SK-N-SH (cell line): ENCODE measurements at regions not wholly inside any gene's neighbourhood (a gene's known extent, or its start where the extent isn't known, plus 50 kb on each side); places are given as distances from the start of the nearest gene placed in this dataset.

ENCODE experiments used
- CTCF ChIA-PET: fragments of 300-600, 350-600 bp; formaldehyde crosslinking; extraction: SDS; loops from one replicate; lab custom pipeline; 2021; lab: Yijun Ruan, JAX
- POLR2A ChIA-PET: fragments of 350-600 bp; sonication (Branson Sonifier 250); formaldehyde crosslinking; extraction: SDS; loops from one replicate; lab custom pipeline; 2020; ENCODE audit warnings: antibody characterized with exemption, inconsistent platforms; lab: Yijun Ruan, JAX
- DNase-seq: peaks from one replicate; pipeline ENCODE4 v3.0.0; 2012
- H2AFZ ChIP-seq: fragments of 200-600 bp; sonication (generic); 2 replicates; pipeline ENCODE4 v1.8.1; 2016; ENCODE audit warnings: antibody characterized with exemption, mild to moderate bottlenecking, low read depth
- H3F3A ChIP-seq: fragments of 200-600 bp; sonication (generic); replicated peaks from 2 replicates; pipeline ENCODE3; 2016; ENCODE audit warnings: antibody characterized with exemption, mild to moderate bottlenecking; ENCODE audit not compliant: insufficient read depth
- H3K27ac ChIP-seq, 2 experiments: fragments of 200-500 bp in 1 of 2; fragments of 200-600 bp in 1 of 2; sonication (Bioruptor generic) in 1 of 2; sonication (generic), shearing (Covaris generic) in 1 of 2; 2 replicates each; pipeline versions ENCODE4 v1.5.1 to v1.6.1; 2014 to 2016; ENCODE audit warnings: low read depth in 2 of 2, inconsistent platforms in 1 of 2, low read length in 1 of 2, mild to moderate bottlenecking in 1 of 2, mixed read lengths in 1 of 2
- H3K27me3 ChIP-seq: fragments of 200-600 bp; sonication (generic), shearing (Covaris generic); 2 replicates; pipeline ENCODE4 v1.6.1; 2016; ENCODE audit warnings: mixed run types; ENCODE audit not compliant: insufficient read depth
- H3K36me3 ChIP-seq, 2 experiments: fragments of 200-500 bp in 1 of 2; fragments of 200-600 bp in 1 of 2; sonication (Bioruptor generic) in 1 of 2; sonication (generic) in 1 of 2; replicated peaks in 1 of 2; 2 replicates each; pipeline versions ENCODE3 to v1.5.1; 2014 to 2016; ENCODE audit warnings: low read length in 1 of 2, mild to moderate bottlenecking in 1 of 2; ENCODE audit not compliant: insufficient read depth in 2 of 2, control insufficient read depth in 1 of 2
- H3K4me1 ChIP-seq, 2 experiments: fragments of 200-500 bp in 1 of 2; fragments of 200-600 bp in 1 of 2; sonication (Bioruptor generic) in 1 of 2; sonication (generic), shearing (Covaris generic) in 1 of 2; 2 replicates each; pipeline versions ENCODE4 v1.5.1 to v1.6.1; 2014 to 2016; ENCODE audit warnings: low read depth in 1 of 2, low read length in 1 of 2, mixed run types in 1 of 2; ENCODE audit not compliant: insufficient read depth in 2 of 2, control insufficient read depth in 1 of 2
- H3K4me2 ChIP-seq: fragments of 200-600 bp; sonication (generic), shearing (Covaris generic); 2 replicates; pipeline ENCODE4 v1.6.1; 2017; ENCODE audit warnings: mixed run types
- H3K4me3 ChIP-seq, 2 experiments: fragments of 200-500 bp in 1 of 2; fragments of 200-600 bp in 1 of 2; sonication (Bioruptor generic) in 1 of 2; sonication (generic), shearing (Covaris generic) in 1 of 2; 2 replicates each; pipeline versions ENCODE4 v1.5.1 to v1.8.1; 2014 to 2016; ENCODE audit warnings: low read depth in 2 of 2, inconsistent platforms in 1 of 2, low read length in 1 of 2, mild to moderate bottlenecking in 1 of 2, mixed read lengths in 1 of 2, moderate library complexity in 1 of 2
- H3K79me2 ChIP-seq: fragments of 200-600 bp; sonication (generic); 2 replicates; pipeline ENCODE4 v1.8.1; 2017; ENCODE audit warnings: mild to moderate bottlenecking; ENCODE audit not compliant: insufficient read depth
- H3K9ac ChIP-seq: fragments of 200-600 bp; sonication (generic); 2 replicates; pipeline ENCODE4 v1.6.1; 2017; ENCODE audit warnings: mixed run types
- H3K9me2 ChIP-seq: fragments of 200-600 bp; sonication (generic); 2 replicates; pipeline ENCODE4 v1.6.1; 2017; ENCODE audit warnings: mixed run types
- H3K9me3 ChIP-seq: fragments of 200-600 bp; sonication (generic); 2 replicates; pipeline ENCODE4 v1.6.1; 2017; ENCODE audit warnings: mixed run types, mild to moderate bottlenecking, moderate library complexity
- H4K20me1 ChIP-seq: fragments of 200-600 bp; sonication (generic); 2 replicates; pipeline ENCODE4 v1.6.1; 2017; ENCODE audit warnings: mild to moderate bottlenecking, mixed run types; ENCODE audit not compliant: insufficient read depth
- JUND ChIP-seq: IDR thresholded peaks from 2 replicates; pipeline ENCODE4 v1.4.0; 2012
- POLR2AphosphoS5 ChIP-seq: IDR thresholded peaks from 2 replicates; pipeline ENCODE4 v1.6.1; 2012; ENCODE audit warnings: low read depth, low read length
- SIN3A ChIP-seq: IDR thresholded peaks from 2 replicates; pipeline ENCODE4 v1.6.1; 2012; ENCODE audit warnings: low read depth, mild to moderate bottlenecking, low read length, moderate library complexity, borderline replicate concordance
- TAF1 ChIP-seq: IDR thresholded peaks from 2 replicates; pipeline ENCODE4 v1.6.1; 2012; ENCODE audit warnings: low read depth, mild to moderate bottlenecking, low read length, moderate library complexity, borderline replicate concordance
- TCF12 ChIP-seq: IDR thresholded peaks from 2 replicates; pipeline ENCODE4 v1.4.0; 2012
- TEAD4 ChIP-seq: IDR thresholded peaks from 2 replicates; pipeline ENCODE4 v1.4.0; 2012; ENCODE audit warnings: mild to moderate bottlenecking, borderline replicate concordance; ENCODE audit not compliant: insufficient read depth
- WGBS: methylation state at CpG from one replicate; pipeline ENCODE4 v1.1.6; 2017; ENCODE audit warnings: low lambda C conversion rate; 5-methylcytosine and 5-hydroxymethylcytosine counted together
- TF ChIP-seq, protein P1 (sequence below): IDR thresholded peaks from 2 replicates; pipeline ENCODE4 v1.4.0; 2012; ENCODE audit warnings: low read depth, borderline replicate concordance
- TF ChIP-seq, protein P2 (sequence below): fragments of 200-600 bp; sonication (generic); IDR thresholded peaks from 2 replicates; pipeline ENCODE4 v1.6.1; 2017; ENCODE audit warnings: antibody characterized with exemption, mild to moderate bottlenecking, moderate library complexity

GRCh38 chr22:49533886-49534285, 293.8 kb downstream of the BRD1 start:
- TF ChIP-seq SIN3A, result no peak
- TF ChIP-seq JUND, result no peak
- TF ChIP-seq TEAD4, result no peak
- TF ChIP-seq TCF12, result no peak
- TF ChIP-seq, all 33 proteins: peak for 0
- CTCF ChIA-PET, result no interaction called here

GRCh38 chr22:49532869-49533802, 294.5 kb downstream of the BRD1 start:
- no peaks in the 10 kb centered on the region for H3K79me2 ChIP-seq
- H3K9me2 ChIP-seq, result no peaks in the 10 kb centered on the region
- no peak overlapping the region for H2AFZ ChIP-seq
- TF ChIP-seq, protein P1, sequence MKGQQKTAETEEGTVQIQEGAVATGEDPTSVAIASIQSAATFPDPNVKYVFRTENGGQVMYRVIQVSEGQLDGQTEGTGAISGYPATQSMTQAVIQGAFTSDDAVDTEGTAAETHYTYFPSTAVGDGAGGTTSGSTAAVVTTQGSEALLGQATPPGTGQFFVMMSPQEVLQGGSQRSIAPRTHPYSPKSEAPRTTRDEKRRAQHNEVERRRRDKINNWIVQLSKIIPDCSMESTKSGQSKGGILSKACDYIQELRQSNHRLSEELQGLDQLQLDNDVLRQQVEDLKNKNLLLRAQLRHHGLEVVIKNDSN, result no peak
- TF ChIP-seq TAF1, result no peak
- TF ChIP-seq, protein P2, sequence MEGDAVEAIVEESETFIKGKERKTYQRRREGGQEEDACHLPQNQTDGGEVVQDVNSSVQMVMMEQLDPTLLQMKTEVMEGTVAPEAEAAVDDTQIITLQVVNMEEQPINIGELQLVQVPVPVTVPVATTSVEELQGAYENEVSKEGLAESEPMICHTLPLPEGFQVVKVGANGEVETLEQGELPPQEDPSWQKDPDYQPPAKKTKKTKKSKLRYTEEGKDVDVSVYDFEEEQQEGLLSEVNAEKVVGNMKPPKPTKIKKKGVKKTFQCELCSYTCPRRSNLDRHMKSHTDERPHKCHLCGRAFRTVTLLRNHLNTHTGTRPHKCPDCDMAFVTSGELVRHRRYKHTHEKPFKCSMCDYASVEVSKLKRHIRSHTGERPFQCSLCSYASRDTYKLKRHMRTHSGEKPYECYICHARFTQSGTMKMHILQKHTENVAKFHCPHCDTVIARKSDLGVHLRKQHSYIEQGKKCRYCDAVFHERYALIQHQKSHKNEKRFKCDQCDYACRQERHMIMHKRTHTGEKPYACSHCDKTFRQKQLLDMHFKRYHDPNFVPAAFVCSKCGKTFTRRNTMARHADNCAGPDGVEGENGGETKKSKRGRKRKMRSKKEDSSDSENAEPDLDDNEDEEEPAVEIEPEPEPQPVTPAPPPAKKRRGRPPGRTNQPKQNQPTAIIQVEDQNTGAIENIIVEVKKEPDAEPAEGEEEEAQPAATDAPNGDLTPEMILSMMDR, result no peak
- TF ChIP-seq TCF12, result no peak
- TF ChIP-seq POLR2AphosphoS5, result no peak
- no peaks in the 10 kb centered on the region for H3K9me3 ChIP-seq
- no peaks in the 10 kb centered on the region for H4K20me1 ChIP-seq
- no peak for DNase-seq
- no peaks in the 10 kb centered on the region; the same call in 1 of the 2 replicates for H3K27me3 ChIP-seq
- no peak overlapping the region for H3K27ac ChIP-seq
- no peak overlapping the region for H3K4me2 ChIP-seq
- H3K4me3 ChIP-seq, result no peak overlapping the region
- no peaks in the 10 kb centered on the region for H3K36me3 ChIP-seq
- H3K9ac ChIP-seq, result no peak overlapping the region
- ChIA-PET CTCF (no interaction called here), POLR2A (no interaction called here)
- 13% methylated on average over 18 of the region's 22 CpGs for WGBS
- H3K4me1 ChIP-seq, result no peaks in the 10 kb centered on the region; a peak in 1 of 4 replicates
- no peaks in the 10 kb centered on the region for H3F3A ChIP-seq

More at GRCh38 chr22:49533886-49534285, 293.8 kb downstream of the BRD1 start:
- H3K4me2 ChIP-seq, result no peak overlapping the region
- H3K79me2 ChIP-seq, result no peaks in the 10 kb centered on the region
- no peak overlapping the region for H3K9ac ChIP-seq
- no peaks in the 10 kb centered on the region; the same call in 1 of the 2 replicates for H3K27me3 ChIP-seq
- no peaks in the 10 kb centered on the region for H3K9me3 ChIP-seq
- no peak for DNase-seq
- WGBS, result 28% methylated on average over 18 of the region's 19 CpGs
- H3K4me3 ChIP-seq, result no peak overlapping the region
- H3K36me3 ChIP-seq, result no peaks in the 10 kb centered on the region
- H3F3A ChIP-seq, result no peaks in the 10 kb centered on the region
- POLR2A ChIA-PET, result no interaction called here
- no peak overlapping the region for H3K27ac ChIP-seq
- H3K4me1 ChIP-seq, result no peaks in the 10 kb centered on the region; a peak in 1 of 4 replicates
- H3K9me2 ChIP-seq, result no peaks in the 10 kb centered on the region
- no peaks in the 10 kb centered on the region for H4K20me1 ChIP-seq
- H2AFZ ChIP-seq, result no peak overlapping the region
